SU-DHL-6 (cell line): ENCODE measurements at regions not wholly inside any gene's neighbourhood (a gene's known extent, or its start where the extent isn't known, plus 50 kb on each side); places are given as distances from the start of the nearest gene placed in this dataset.

Experiments
- CTCF ChIP-seq: fragments of 200-600 bp; sonication (generic); IDR thresholded peaks from one replicate; pipeline ENCODE4 v1.5.1; 2017; ENCODE audit warnings: antibody characterized with exemption, mild to moderate bottlenecking, low read length, moderate library complexity; ENCODE audit not compliant: insufficient read depth, poor library complexity, severe bottlenecking
- EZH2phosphoT487 ChIP-seq: fragments of 200-600 bp; sonication (generic), shearing (Covaris generic); conservative IDR thresholded peaks from 2 replicates; pipeline ENCODE4 v1.6.1; 2018; ENCODE audit warnings: mild to moderate bottlenecking, antibody characterized with exemption, low read length, moderate library complexity, mixed read lengths

DNA sequence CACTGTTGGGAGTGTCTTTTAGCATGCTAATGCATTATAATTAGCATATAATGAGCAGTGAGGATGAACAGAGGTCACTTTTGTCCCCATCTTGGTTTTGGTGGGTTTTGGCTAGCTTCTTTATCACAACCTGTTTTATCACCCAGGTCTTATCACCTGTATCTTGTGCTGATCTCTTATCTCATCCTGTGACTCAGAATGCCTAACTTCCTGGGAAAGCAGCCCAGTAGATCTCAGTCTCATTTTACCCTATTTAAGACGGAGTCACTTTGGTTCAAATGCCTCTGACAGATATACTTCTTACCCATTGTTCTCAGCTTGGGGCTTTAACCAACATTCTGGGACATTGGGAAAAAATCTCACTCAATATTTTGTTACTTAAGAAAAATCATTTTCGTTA lies 348.7 kb downstream of the PBX1 start:
- no peak for TF ChIP-seq CTCF
- no peak for TF ChIP-seq EZH2phosphoT487
